NCI-H510A treated with DMSO at 0.1 percent for 48 hours (cell line): ENCODE measurements at regions not wholly inside any gene's neighbourhood (a gene's known extent, or its start where the extent isn't known, plus 50 kb on each side); places are given as distances from the start of the nearest gene placed in this dataset.
"Not testable (repeated sequence)": the region's sequence is repeated elsewhere in the genome, so short reads cannot be mapped to it uniquely, and the experiment has no call there.

Experiments
- DNase-seq: peaks from one replicate; lab custom pipeline; 2025; lab: John Stamatoyannopoulos, UW

DNA sequence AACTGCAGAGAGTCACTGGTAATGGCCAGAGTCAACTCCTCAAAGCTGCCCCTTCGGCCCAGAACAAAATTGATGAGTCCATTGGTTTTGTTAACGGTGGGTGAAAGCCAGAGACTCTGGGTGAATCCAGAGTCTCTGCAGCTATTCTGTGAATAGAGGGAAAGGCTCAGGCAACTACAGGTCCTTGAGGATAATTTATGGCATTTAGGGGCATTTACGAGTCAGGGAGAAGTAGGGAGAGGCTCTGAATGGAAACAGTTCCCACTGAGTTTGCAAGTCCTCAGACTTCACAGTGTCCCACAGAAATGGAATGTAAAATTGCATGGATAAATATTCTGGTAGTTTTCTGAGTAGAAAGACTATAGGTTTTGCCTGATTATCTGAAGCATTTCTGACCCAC is 257.8 kb downstream of the SEC61B start:
- DNase-seq = no peak

DNA sequence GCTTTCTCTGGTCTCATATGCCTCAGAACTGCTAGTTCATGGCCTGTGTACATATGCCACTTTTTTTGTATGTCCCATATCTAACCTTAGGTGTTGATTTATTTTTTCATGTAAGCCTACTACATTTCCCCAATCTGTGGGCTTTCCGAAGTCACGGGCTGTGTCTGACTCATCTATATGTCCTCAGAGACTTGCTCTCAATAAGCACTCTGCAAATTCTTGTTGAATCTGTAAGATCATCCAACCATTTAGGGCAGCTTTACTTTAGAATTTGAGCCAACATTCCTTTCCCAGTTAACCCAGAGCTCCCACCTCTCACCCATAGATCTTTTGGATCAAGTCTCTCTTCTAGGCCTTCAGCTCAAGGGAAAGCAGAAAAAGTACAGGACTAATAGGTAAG is 263.4 kb downstream of the SEC61B start:
- no peak for DNase-seq

DNA sequence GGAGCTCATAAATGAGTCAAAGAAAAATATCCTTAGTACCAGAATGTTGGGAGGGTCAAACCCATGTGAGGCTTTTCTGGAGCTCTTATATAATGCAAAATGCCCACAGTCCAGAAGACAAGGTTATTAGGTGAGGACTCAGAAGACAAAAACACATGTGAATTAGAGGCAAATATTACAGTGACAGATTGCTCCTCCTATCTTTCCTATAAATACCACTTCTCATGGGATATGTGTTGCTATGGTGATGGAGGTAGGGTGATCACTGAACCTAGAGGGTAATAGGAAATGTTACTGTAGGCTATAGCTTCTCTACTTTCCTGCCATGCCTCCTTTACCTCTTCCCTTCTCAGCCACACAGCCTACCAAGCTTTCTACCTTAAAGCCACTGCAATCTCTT is 264.6 kb downstream of the SEC61B start:
- DNase-seq = no peak

DNA sequence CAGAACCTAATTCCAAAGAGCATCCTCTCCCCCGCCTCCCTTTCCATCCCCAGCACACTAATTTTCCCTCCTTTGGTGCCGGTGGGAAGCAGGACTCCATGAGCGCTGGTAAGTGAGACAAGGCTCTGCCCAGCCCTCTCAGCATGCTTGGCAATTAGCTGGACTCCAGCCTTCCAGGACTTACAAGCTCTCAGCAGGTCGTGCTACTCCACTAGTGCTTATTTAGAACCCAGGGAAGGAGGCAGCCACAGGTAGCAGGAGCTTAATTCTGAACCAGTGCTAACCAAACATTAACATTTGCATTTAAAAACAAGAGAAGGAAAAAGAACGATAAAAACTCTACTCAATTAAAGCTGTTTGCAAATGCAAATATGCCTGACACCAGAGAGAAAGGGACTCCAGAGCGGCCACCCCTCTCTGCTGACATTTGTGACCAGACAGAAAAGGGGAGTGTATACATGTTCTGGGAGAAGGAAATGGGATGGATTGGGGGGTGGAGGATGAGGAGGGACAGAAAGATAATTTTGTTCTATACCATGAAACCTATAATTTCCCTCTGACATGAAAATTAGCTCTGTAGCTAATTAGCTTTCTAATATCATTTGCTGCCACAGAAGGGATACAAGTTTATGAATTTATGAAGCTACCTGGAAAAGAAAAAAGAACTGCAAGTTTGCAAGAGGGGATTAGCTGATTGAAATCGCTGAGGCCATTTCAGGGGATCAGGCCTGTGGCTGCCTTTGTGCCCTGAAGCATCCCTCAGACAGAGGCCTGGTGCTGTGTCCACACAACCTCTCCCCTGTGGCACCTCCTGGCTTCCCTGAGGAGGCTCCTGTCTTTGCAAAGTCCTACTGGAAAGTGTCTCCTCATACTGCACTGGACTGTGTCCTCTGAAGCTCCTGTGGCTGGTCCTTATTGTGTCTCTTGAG is 266.3 kb downstream of the SEC61B start:
- DNase-seq = no peak

DNA sequence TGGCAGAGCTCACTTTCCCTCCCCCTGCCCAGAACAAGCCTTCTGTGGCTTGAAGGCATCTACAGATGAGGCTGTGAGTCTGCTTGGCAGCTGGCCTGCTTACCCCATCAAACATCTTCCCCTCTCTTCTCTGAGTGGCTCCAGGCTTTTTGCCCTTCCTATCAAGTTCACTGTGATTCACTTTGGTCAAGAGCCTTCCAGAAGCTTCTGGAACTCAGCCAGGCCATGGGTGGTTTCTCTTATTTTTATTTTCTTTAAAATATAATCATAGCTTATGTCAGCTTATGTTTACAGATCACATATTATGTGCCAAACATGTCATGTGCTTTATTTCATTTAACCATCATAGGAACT is 267.0 kb downstream of the SEC61B start:
- no peak for DNase-seq

DNA sequence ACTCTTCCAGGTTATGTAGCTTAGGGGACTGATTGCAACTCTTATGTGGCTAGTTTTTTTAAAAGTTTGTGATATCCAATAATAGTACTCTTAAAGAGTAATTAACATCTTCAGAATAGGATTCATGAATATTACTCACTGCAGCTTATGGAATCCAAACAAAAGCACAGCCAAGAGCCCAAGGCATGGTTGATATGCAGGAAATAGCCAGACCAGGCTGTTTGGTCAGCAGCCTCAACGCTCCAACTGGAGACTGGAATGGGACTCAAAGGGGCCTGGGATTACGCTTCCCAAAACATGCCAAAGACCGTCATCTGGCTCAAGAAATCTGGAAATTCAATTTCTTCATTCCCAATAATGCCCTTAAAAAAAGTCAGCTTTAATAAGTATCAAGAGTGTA is 268.6 kb downstream of the SEC61B start:
- DNase-seq = no peak

DNA sequence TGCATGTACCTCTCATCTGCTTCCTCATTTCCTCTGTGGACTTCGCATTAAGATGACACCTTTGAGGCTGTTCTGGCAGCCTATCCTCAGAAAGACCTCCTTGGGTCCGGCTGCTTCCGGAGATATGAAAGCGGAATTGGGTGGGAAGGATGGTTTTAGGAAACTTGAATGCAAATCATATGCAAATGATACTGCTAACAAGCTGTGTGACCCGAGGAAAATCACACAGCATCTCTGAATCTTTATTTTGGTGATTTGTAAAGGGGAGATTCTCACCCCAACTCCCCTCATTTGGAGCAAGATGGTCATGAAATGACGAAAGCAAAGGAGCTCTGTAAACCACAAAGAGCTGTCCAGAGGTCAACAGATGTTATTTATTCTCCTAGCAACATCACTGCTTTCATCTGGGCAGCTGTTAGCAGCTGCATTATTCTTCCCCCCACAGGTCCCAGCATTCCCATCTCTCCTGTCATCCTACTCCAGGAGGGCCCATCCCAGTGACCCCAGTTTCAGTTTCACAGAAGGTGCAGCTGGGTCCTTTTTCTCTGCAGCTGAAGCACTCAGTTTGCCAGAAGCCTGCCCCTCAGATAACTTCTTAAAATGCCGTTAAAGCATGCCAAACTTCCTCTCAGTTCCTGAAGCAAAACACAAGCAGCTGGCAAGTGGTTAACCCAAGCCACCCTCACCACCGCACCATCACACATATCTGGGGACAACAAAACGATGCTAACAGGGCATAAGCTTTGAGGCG is 269.5 kb downstream of the SEC61B start:
- DNase-seq = no peak

DNA sequence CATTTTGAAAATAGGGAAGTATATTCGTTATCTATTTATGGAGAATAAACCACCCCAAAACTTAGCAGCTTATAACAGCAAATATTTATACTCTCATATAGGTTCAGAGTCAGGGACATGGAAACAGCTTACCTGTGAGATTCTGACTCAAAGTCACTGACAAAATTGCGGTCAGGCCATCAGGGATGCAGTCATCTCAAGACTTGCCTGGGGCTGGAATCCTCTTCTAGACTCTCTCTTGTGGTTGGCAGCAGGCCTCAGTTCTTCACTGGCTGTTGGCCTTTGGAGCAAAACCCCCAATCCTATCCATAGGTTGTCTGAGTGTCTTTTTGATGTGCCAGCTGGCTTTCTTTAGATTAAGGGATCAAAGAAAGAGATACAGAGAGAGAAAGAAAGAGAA is 275.6 kb downstream of the SEC61B start:
- no peak for DNase-seq

DNA sequence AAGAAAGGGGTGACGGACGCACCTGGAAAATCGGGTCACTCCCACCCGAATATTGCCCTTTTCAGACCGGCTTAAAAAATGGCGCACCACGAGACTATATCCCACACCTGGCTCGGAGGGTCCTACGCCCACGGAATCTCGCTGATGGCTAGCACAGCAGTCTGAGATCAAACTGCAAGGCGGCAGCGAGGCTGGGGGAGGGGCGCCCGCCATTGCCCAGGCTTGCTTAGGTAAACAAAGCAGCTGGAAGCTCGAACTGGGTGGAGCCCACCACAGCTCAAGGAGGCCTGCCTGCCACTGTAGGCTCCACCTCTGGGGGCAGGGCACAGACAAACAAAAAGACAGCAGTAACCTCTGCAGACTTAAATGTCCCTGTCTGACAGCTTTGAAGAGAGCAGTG is 276.9 kb downstream of the SEC61B start:
- not testable (repeated sequence) for DNase-seq

DNA sequence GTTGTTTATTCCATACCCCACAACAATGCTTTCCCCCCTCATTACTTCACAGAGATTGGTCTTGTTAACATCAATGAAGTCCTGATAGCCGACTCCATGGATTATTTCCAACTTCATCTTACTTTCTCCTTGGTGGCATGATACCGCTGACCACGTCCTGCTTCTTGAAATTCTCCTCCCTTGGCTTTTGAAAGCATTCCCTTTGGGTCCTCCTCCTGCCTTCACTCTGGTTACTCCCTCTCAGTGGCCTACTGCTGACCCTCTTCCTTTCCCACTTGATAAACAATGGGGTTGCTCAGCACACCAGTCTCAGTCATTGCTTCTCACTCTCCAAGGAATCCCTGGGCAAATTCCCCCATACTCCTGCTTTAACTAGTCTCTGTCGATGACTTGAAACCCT is 283.9 kb downstream of the SEC61B start:
- no peak for DNase-seq

DNA sequence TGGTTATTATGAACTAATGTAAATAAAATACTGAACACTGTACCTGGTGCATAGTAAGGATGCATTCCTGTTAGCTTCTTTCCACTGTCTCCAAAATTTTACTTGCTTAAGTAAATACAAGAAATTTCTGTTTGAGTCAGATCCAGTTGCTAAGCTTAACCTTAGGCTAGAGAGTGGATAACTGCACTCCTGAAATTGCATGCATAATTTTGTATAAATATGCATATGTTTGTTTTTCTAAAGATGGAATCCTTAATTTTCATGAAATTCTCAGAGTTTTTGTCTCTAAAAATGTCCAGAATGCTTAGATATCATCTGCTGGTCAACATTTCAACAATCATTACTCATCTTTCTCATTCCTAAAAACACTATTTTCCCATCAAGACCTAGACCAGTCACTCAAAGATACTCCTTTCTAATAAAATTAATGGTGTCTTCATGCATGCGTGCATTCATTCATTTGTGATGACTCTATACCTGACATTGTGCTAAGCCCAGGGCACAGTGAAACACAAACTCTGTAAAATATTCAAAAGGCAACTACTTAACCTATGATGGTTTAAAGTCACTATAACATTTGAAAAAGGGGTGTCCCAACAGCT is 284.8 kb downstream of the SEC61B start:
- no peak for DNase-seq

DNA sequence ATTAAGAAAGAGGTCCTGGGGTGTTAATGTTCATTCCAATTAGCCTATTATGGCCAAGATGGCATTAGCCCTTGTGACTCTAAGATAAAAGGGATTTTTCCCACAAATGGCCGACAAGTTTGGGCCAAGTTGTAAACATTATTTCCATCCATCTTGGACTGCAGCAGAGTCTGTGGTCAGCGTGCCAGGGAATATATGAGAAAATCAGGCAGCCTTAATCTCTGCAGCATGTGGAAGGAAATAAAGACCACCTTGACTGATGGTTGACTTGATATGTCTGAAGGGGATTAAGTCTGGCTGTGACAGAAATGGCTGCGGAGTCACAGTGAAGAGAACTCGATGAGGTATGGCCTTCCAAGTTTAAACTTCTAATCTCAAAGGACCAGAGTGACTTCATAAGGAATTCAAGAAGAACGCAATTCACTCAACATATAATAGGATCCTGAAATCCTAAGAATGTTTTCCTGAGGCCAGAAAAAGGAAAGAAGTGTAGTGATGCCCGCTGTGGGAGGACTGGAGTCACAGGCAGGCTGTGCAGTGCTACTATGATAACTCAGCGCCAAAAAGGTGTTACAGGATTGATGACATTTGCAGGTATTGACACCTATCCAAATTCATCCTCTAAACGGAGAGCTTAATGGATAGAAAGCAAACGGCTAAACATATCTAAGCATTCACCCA is 287.1 kb downstream of the SEC61B start:
- no peak for DNase-seq

DNA sequence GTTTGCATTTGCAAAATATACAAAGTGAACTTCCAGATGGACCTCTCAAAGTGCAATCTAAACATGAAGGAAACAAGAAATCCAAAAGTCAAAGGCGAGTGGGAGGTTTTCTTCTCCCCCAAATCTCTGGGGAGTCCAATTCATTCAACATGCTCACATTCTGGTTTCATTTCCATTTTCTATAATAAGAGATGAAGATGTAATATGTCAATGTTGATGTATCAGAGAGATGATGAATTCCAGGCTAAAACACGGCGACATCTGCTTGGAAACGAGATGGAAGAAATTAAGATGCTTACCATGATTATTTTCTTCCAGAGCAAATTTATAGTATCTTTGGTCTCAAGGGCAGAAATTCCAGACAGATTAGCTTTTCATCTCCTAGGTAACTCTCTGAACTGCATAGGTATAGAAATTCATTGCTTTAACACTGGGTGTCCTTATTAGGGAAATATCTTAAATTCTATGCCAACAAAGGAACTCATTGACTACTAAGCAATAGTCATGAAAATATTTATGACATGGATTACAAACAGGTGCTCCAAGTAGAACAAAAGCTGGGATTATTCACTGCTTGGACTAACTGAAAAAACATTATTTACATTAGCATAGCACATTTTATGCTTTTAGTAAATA is 287.9 kb downstream of the SEC61B start:
- no peak for DNase-seq

DNA sequence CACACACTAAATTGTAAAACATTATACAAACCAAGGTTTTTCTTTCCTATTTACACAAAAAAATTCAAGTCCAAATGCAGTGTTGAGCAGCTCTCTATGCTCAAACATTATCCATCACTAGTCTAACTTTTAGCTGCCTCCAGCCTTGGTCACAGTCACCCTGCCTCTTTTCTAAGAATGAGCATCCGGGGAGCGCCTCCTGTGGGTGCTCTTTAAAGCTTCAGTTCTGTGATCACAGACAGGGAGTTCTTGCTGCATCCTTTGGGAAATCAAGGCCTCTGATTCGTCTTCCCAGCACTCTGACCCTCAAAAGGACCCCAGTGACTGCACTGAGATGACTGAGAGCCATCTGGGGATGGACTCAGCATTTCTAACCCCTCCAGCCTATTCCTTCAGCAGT is 289.6 kb downstream of the SEC61B start:
- no peak for DNase-seq

DNA sequence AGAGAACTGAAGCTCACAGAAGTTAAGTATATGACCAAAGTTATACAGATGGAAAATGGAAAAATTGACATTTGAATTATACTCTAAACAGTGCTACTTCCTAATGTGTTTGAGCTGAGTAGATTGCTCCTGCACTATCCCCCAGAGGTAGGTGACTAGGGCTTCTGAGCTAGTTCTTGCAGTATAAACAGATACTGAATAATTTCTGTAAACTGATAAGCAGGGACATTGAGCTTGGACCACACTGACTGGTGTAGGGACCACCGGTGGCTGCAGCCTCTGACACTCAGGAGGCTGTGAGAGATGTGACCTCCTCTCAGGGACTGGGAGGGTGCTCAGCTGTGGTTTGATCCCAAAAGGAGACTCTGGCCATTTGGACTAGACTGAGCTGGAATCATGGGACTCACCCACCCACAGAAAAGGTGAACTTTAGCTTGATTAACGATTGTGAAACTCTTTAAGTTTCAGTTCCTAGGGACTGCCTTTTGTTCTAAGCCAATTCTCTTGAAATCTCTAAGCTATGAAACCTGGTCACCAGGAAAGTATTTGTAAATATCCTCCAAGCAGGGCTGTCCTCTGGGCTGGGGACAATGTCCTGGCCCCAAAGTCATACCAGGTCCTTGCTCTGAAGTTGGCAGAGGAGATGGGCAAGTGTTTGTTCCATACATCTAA is 291.5 kb downstream of the SEC61B start:
- no peak for DNase-seq

DNA sequence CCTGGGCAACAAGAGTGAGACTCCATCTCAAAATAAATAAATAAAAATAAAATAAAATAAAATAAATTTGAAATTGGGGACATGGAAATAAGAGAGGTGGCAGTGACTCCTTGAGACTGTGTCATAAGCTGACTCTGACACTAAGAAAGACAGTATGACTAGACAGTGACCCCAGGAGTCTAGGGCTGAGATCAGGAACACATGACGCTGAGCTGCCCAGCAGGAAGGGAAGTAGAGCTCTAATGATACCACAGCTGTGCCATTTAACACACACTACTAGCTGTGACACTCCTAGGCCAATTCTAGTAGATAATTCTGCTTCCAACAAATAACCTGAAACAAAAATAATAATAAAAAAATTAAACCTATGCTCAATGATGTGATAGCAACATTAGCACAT is 293.0 kb downstream of the SEC61B start:
- no peak for DNase-seq

DNA sequence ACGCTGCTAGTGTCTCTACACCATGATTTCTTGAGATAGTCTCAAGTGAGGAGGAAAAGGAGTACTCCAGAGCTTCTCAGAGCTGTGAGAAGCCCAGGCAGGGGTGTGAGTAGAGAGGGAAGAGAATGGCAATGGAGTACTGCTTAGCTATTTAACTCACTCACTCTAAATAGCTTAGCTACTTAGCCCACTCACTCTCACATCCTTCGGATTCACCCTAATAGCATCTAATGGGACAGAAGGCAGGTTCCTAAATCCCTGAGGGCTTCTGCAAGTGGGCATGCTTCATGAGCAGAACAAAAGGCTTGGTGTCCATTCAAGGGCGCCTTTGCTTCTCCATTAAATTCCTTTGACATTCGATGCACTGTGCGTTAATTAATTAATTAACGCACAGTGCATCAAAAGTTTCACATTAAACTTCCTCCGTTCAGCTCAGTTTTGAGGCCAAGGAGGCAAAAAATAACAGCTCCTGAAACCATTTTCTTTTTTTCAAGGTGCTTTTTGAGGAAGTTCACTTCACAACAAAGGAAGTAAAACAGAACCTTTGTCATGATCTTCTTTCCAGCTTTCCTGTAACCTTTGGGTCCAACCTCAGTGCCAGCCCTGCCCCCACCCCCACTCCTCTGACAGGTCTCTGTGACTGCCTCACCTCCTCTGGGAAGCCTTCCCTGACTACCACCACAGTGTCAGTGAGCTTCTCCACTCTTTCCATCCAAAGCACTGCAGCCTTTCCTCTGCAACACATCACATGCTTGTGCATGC is 294.0 kb downstream of the SEC61B start:
- no peak for DNase-seq

DNA sequence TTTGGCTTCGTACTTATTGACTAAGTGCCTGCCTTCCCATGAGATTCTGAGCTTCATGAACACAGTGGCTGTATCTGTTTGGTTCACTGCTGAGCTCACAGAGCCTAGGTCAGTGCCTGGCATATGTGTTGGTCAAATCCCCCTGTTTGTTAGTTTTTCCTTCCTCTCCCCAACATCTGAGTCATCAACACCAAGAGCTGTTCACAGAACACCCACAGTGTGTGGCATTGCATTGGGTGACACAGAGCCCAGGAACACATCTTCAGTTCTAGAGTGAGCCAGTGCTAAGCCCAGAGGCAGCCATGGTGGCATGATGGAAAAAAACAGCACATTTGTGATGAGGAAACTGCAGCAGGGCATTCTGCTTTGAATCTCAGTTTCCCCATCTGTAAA is 294.6 kb downstream of the SEC61B start:
- DNase-seq = no peak

DNA sequence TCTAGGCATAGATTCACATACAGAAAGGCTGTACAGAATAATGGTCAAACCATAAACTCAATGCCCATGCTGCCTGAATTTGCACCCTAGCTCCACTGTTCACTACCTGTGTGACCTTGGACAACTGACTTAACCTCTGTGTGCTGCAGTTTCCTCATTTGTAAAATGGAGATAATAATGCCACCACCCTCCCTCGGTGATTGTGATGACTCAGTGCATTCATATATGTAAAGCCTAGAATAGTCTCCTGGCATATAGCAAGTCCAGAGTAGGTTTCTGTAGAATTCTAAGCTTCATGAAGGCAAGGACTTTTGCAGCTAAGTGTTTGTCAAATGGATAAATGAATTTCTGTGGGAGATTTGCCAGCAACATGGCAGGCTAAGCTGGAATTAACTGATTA is 297.8 kb upstream of the NR4A3 start:
- no peak for DNase-seq

DNA sequence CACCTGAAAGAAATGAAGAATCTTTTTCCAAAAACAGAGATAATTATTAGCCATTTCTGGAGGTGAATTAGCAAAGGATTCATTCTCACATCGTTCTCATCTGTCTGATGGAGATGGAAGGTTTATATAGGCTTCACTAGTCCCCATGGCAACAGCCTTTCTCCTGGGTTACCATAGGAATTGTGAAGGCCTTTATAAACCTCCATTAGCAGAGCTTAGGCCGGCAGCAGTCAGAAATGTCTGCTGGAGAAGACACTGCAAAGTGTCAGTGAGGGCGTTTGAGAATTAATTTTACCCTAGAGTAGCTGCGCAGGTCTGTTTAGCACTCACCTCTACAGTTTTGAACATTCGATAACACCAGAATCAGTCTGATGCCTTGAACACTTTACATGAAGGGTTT is 290.4 kb upstream of the NR4A3 start:
- DNase-seq = no peak

DNA sequence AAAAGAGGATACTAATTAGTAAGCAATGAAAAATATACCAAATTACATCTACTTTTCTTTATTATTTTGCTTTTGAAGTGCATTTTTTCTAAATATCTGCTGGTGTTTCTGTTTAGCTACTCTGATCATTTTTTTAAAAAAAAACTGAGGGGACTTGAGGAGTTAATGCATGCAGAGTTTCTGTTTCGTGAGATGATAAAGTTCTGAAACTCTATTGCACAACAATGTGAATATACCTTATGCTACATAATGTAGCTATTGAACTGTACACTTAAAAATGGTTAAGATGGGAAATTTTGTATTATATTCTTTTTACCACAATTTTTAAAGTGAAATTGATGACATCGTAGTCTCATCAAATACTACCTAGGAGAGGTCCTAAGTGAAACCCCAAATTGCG is 288.3 kb upstream of the NR4A3 start:
- DNase-seq = no peak
